ENCODE measurements at regions not wholly inside any gene's neighbourhood (a gene's known extent, or its start where the extent isn't known, plus 50 kb on each side); places are given as distances from the start of the nearest gene placed in this dataset.

- DNase-seq, result no peak
These were observed 162.9 kb upstream of the APCDD1 start for GRCh38 chr18:10291568-10291981.

GRCh38 chr18:10293966-10294365 lies 160.5 kb upstream of the APCDD1 start:
- DNase-seq, result no peak

GRCh38 chr18:10295751-10296150 lies 158.7 kb upstream of the APCDD1 start:
- no peak for DNase-seq

- DNase-seq, result no peak
These were observed 157.9 kb upstream of the APCDD1 start for GRCh38 chr18:10296491-10296890.

GRCh38 chr18:10297086-10297485 lies 157.3 kb upstream of the APCDD1 start:
- DNase-seq, result no peak

- DNase-seq, result no peak
These were observed 156.1 kb upstream of the APCDD1 start for GRCh38 chr18:10298346-10298745.

GRCh38 chr18:10299643-10300042 lies 154.8 kb upstream of the APCDD1 start:
- DNase-seq, result no peak

- no peak for DNase-seq
These were observed 153.7 kb upstream of the APCDD1 start for GRCh38 chr18:10300739-10301138.

- DNase-seq, result no peak
These were observed 152.5 kb upstream of the APCDD1 start for GRCh38 chr18:10301831-10302483.

- no peak for DNase-seq
These were observed 151.3 kb upstream of the APCDD1 start for GRCh38 chr18:10303171-10303570.

GRCh38 chr18:10304853-10305252 lies 149.6 kb upstream of the APCDD1 start:
- DNase-seq, result no peak

- DNase-seq, result no peak
These were observed 147.7 kb upstream of the APCDD1 start for GRCh38 chr18:10306779-10307178.

- no peak for DNase-seq
These were observed 146.3 kb upstream of the APCDD1 start for GRCh38 chr18:10308154-10308553.

- DNase-seq, result no peak
These were observed 143.8 kb upstream of the APCDD1 start for GRCh38 chr18:10310626-10311025.

GRCh38 chr18:10312326-10313015 lies 142.0 kb upstream of the APCDD1 start:
- no peak for DNase-seq

GRCh38 chr18:10313016-10313342 lies 141.5 kb upstream of the APCDD1 start:
- no peak for DNase-seq

GRCh38 chr18:10314066-10314465 lies 140.4 kb upstream of the APCDD1 start:
- DNase-seq, result no peak

- DNase-seq, result no peak
These were observed 138.9 kb upstream of the APCDD1 start for GRCh38 chr18:10315522-10315921.

GRCh38 chr18:10316778-10317177 lies 137.7 kb upstream of the APCDD1 start:
- no peak for DNase-seq

- no peak for DNase-seq
These were observed 136.4 kb upstream of the APCDD1 start for GRCh38 chr18:10317864-10318690.

- DNase-seq, result no peak
These were observed 135.8 kb upstream of the APCDD1 start for GRCh38 chr18:10318691-10318970.

- no peak for DNase-seq
These were observed 135.4 kb upstream of the APCDD1 start for GRCh38 chr18:10319026-10319425.

GRCh38 chr18:10319914-10320600 lies 134.4 kb upstream of the APCDD1 start:
- DNase-seq, result no peak

GRCh38 chr18:10320791-10321190 lies 133.6 kb upstream of the APCDD1 start:
- no peak for DNase-seq

All from NCI-H187 treated with DMSO at 0.1 percent for 48 hours (cell line).